ENCODE measurements at regions not wholly inside any gene's neighbourhood (a gene's known extent, or its start where the extent isn't known, plus 50 kb on each side); places are given as distances from the start of the nearest gene placed in this dataset.

- H2AK5ac ChIP-seq (ENCODE audit: low read depth, low read length) = 0 out of 2 replicates have a peak overlapping the region, but pooled peaks have one; percentile 47
- H3K36me3 ChIP-seq (ENCODE audit: control insufficient read depth, insufficient read depth, low read length) = no peaks in the 10 kb centered on the region
- H2BK20ac ChIP-seq (ENCODE audit: low read depth, low read length) = peak overlapping the region; percentile 59; the same call in 1 of the 2 replicates
- H3K4me1 ChIP-seq (ENCODE audit: control insufficient read depth, insufficient read depth, low read length) = peaks cover 12% of the 10 kb centered on the region
- peak overlapping the region; percentile 23 to 54; a peak in 2 of 4 replicates for H4K8ac ChIP-seq (ENCODE audit: low read depth in 2 of 2, low read length in 2 of 2)
- no peak overlapping the region for H3K23ac ChIP-seq (ENCODE audit: low read depth, low read length)
- POLR2A ChIA-PET (ENCODE audit: unreplicated experiment) = no interaction called here
- peak overlapping the region; percentile 20 for H2BK120ac ChIP-seq (ENCODE audit: low read depth, low read length)
- H3K79me1 ChIP-seq (ENCODE audit: low read depth in 1 of 2, low read length in 2 of 2) = no peaks in the 10 kb centered on the region
- no peak overlapping the region for H3K4me3 ChIP-seq (ENCODE audit: insufficient read depth, low read depth, low read length)
- H4K20me1 ChIP-seq (ENCODE audit: insufficient read depth, low read length) = no peaks in the 10 kb centered on the region
- in situ Hi-C loops (cut with MboI; ENCODE audit: low sequenced_read_pairs) (loop anchor here (5.0 to 10.0 kb wide), 2 partner anchors 204 to 477 kb away; no protein-coding TSS in a partner anchor), dilution Hi-C loops (cut with HindIII; ENCODE audit: low sequenced_read_pairs, unreplicated experiment) (no loop called here), intact Hi-C loops (cut with micrococcal nuclease) (no loop called here)
- no TSS peak for BruUV-seq (replicated peaks)
- H3K9me3 ChIP-seq (ENCODE audit: control insufficient read depth, insufficient read depth, low read length) = no peaks in the 10 kb centered on the region
- peak; percentile 67 for ATAC-seq (ENCODE audit: low read depth)
- TF ChIP-seq USF2 (IDR thresholded peaks at IDR 0.05; ENCODE audit: low read depth, low read length) (no peak), CHD1 (IDR thresholded peaks at IDR 0.05; ENCODE audit: low read depth, low read length) (no peak)
- H3K14ac ChIP-seq (replicated peaks; ENCODE audit: low read depth, low read length) = peak overlapping the region; percentile 41; the same call in 1 of the 2 replicates
- peak overlapping the region; percentile 38 for H2BK5ac ChIP-seq (ENCODE audit: low read depth, low read length, poor library complexity, severe bottlenecking)
- H3K27ac ChIP-seq (ENCODE audit: insufficient read depth, low read length) = peak overlapping the region; percentile 59; the same call in 1 of the 2 replicates
- no peak overlapping the region for H2AK9ac ChIP-seq (replicated peaks; ENCODE audit: low read depth, low read length, poor library complexity)
- H3K27me3 ChIP-seq (ENCODE audit: control insufficient read depth, insufficient read depth, low read length) = no peaks in the 10 kb centered on the region
- peak overlapping the region; percentile 73 for H2AFZ ChIP-seq (replicated peaks; ENCODE audit: low read length, poor library complexity)
- H4K5ac ChIP-seq (ENCODE audit: low read depth, low read length) = peak overlapping the region; percentile 30
- H3K18ac ChIP-seq (ENCODE audit: low read depth, low read length) = peak overlapping the region; percentile 62
- CTCF ChIA-PET = interaction anchor here (0.6 kb wide), 1 partner anchor 42 kb away, joined by 3 read pairs; no protein-coding TSS in a partner anchor
- no peak overlapping the region for H3K9ac ChIP-seq (ENCODE audit: low read depth, low read length)
- peak overlapping the region; percentile 63 for H3K4ac ChIP-seq (ENCODE audit: low read depth, low read length)
- H3K56ac ChIP-seq (ENCODE audit: extremely low read depth, insufficient read depth, low read length) = no peak overlapping the region
- H3K4me2 ChIP-seq (ENCODE audit: low read depth, low read length) = no peak overlapping the region
- peak overlapping the region; percentile 50 for H4K91ac ChIP-seq (ENCODE audit: insufficient read depth, low read depth, low read length)
- DNase-seq = peak; percentile 14
- no CpG with 5 or more reads among the region's 6 CpGs for WGBS, 2 experiments (ENCODE audit: extremely low coverage in 2 of 2, insufficient read length in 1 of 2)
- H3K9me1 ChIP-seq (ENCODE audit: insufficient read depth, low read length) = peaks cover 6% of the 10 kb centered on the region; the same call in 1 of the 2 replicates
- H2BK15ac ChIP-seq (ENCODE audit: low read depth, low read length) = peak overlapping the region; percentile 60; the same call in 1 of the 3 replicates
Measured at GRCh38 chr6:25061289-25061936, 125.7 kb upstream of the RIPOR2 start.

Data from IMR-90 (cell line).